Activated CD4-positive, alpha-beta T cell treated with anti-CD3 and anti-CD28 coated beads for 24 hours (primary cell): ENCODE measurements at regions not wholly inside any gene's neighbourhood (a gene's known extent, or its start where the extent isn't known, plus 50 kb on each side); places are given as distances from the start of the nearest gene placed in this dataset.

ENCODE experiments used
- DNase-seq, 2 donors: peaks; one replicate each; pipeline ENCODE4 v3.0.0-alpha.2; 2020; ENCODE audit warnings: low read depth in 2 of 2

DNA sequence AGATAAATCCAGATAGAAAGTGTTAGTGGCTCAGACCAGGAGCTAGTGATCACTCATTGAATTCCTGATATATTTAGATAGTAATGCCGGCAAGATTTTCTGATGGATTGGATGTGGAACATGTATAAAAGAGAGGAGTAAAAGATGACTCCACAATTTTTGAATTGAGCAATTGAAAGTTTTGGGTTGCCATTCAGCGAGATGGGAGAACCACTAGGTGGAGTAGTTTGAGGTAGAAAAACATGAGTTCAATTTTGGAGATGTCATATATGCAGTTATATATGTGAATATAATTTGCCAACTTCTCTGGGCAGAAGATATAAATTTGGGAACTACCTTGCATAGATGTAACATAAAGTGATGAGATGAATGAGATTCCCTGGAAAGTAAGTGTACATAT, 502.5 kb upstream of the SEMA6A start:
- no peak for DNase-seq

DNA sequence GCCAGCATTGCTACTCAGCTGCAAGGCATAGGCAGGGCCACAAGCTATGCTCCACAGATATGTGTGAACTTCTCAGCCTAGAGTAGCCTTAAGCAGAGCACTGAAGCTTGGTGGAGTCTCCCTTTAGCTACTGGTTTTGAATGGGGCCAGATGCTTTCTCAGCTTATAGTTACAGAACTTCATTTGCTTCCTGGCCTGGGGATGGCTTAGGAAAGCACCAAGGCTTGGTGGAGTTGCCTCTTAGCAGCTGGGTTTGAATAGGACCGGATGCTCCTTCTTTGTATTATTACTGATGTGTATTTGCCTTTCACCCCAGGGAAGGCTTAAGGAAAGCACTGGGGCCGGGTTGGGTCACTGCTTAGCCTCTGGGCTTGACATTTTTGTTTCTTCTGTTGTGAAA, 497.8 kb upstream of the SEMA6A start:
- DNase-seq: no peak

DNA sequence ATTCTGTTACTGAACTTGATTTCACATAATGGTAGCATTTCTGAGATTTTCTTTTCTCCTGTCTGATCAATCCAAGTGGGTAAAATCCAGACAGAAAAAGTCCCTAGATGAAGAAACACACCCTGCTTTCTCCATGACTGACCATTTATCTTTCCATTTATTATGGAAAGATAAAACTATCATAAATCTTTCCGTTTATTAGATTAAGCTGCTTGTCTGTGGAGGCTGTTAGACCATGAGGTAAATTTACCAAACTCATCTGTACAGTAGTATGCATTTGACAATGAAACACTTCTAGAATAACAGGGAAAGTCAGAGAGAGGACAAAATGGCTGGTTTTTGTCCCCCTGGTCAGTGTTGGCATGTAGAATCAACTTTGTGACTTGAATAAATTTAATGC, 491.2 kb upstream of the SEMA6A start:
- no peak for DNase-seq

DNA sequence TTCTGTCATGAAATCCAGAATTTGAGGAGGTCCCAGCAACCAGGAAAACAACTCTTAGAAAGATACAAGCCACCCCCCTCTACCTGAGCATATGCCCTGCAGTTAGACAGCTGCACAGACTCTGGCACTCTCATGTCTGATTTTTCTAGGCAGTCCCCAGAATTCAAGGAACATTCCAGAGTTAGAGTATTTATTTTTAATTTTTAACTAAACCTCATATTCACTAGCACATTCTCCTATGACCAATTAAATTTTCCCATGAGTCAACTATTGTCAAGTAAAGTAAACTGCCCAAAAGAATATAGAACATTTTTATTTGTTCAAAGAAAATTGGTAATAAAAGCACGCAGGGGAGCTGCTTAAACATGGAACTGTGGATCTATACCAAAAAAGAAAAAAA, 490.5 kb upstream of the SEMA6A start:
- DNase-seq: no peak

DNA sequence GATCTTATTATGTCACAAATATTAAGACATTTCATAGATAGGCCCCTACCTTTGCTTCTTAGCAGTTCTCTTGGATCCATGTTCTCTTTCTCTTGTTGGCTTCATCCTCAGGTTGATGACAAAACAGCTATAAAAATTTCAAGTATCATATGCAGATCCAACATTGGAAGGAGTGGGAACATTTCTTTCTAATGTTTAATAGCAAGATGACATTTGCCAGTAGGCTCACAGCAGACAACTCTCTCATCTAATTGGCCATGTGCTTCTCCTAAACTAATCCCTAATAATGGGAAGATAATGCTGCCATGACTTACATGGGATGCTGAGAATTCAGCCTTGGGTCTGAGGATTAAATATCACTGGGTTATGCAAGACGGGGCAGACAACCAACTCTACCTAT, 485.5 kb upstream of the SEMA6A start:
- DNase-seq: no peak

DNA sequence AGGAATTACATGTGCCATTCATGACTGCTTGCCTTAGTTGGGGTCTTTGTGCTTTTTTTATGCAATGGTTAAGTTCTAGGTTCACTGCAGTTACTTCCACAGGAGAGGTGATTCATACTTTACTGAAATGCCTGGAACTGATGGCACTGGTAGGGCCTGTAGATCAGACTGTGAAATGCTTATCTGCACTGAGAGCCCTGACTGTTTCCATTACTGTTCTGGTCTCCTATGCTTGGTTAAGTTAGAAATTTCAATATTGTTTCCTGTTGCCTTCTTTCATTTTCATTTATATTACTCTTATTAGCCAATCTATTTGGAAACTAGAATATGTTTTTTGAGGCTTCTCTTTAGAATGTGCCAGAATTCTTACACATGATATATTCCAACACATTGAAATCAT, 484.1 kb upstream of the SEMA6A start:
- DNase-seq: no peak

DNA sequence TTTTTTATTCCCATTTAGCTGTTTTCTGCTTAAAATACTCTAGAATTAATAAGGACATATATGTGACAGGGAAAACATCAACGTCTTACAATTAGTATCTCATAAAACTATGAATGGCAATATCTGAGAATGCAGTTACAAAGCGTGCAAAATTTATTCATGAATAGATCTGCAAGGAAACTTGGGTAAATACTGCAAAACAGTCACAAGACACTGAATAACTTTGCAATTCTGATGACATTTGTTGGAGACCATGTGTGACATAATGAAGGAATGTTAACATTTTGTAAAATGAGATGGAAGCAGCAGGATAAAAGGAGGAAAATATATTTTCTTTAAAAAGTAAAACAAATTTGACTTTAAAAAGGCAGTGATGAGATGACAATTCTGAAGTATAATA, 480.9 kb upstream of the SEMA6A start:
- no peak for DNase-seq

DNA sequence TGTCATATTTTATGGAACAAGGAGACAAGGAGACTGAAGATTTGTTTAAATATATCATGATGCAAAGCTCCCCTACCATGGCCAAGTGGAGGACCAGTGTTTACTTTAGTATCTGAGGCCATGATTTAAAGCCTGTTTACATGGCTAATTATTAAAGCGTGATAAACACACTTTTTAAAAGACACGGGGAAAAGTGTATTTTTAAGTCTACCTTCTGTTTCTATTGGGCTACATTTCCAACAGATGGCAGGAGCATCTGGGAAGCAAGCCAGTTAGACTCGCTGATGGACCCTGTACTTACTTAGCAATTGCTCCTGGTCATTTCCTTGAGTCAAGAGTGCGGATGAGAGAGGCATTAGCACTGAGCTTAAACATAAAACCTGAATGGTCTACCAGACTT, 480.3 kb upstream of the SEMA6A start:
- no peak for DNase-seq

DNA sequence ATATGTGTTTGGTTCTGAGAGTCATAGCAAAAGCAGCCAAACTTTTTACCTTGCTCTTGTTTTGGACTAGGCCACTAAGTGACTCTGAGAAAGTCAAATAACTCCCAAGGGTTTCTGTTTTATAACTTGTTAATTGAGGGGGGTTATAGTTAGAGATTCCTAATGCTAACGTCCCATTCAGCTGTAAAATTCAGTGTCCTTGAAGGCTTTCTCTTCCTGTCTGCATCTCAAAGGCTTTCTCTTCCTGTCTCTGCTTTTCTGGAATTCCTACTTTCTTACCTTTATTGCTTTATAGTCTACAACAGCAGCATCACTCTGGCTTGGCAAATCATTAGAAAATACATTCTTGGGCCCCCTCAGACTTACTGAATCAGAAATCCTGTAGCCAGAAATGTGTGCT, 479.5 kb upstream of the SEMA6A start:
- no peak for DNase-seq

DNA sequence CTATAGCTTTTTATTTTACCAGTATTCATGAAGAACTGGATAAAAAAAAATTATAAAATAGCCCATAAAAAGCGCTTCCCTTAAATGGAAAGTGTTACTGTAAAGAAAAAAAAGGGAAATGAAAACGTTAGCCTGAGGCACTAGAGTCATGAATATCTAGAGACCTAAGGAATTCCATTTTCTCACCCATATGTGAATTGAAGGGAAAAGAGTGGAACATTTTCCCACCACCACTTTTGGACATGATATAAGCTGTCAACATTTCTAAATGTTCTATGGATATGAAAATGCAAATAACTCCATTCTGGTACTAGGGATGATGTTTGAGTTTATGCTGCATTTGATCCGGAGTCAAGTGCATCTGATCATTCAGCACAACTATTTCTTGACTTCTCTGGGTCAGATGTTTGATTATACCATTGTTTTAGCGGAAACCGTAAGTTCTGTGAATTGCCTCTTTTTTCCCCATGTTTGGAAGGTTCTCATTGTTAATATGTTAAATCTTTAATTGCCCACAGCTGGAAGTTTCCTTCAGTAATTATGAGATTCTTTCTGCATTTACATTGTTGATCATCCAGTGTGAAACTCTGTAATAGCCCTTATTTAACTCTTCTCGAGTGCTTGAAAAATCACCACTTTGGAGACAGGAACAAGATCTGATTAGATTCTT, 467.4 kb upstream of the SEMA6A start:
- DNase-seq: no peak

DNA sequence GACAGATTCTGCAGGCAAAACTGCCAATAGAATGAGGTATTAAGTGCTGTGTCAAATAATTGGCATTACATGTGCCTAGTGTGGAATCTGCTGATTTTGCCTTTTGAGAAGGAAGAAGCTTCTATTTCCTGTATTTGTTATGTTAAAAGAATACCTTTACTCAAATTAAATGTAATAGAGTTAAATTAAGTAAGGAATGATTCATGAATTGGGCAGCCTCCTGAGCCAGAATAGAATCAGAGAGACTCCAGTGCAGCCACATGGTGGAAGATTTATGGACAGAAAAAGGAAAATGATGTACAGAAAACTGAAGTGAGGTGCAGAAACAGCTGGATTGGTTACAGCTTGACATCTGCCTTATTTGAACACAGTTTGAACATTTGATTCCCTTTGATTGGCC, 464.4 kb upstream of the SEMA6A start:
- no peak for DNase-seq

DNA sequence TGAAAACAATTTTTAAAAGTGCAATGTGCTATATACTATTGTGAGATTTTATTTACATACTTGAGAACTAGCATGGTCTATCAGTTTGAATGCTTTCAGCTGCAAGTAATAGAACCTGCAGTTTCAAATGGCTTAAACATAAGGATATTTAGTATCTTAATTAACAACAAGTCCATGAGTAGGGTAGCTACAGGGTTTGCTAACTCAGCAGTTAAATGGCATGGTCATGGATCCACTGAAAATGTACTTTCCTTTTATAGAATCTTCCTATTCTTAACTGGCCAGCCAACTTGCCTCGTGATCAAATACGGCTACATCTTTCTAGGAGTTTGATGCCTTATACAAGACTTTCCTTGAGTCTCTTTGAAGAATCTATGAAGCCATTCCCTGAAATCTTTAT, 452.8 kb upstream of the SEMA6A start:
- DNase-seq: no peak

DNA sequence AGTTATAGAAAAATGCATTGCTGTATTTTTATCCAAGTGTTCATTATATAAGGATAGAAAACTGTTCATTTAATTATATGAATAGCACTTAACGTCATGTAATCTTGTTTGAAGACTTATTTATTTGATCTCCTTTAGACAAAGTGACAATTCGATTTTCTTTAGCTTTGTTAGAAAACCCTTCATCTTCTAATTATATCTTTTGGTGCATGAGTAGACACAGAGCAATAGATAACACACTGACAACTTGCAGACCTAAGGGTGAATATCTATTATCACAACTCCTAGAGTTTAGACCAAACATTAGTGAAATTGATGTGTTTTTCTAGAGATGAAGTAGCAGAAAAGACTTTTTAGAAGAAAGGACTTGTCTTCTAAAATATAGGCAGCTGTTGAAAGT, 446.4 kb upstream of the SEMA6A start:
- DNase-seq: no peak

DNA sequence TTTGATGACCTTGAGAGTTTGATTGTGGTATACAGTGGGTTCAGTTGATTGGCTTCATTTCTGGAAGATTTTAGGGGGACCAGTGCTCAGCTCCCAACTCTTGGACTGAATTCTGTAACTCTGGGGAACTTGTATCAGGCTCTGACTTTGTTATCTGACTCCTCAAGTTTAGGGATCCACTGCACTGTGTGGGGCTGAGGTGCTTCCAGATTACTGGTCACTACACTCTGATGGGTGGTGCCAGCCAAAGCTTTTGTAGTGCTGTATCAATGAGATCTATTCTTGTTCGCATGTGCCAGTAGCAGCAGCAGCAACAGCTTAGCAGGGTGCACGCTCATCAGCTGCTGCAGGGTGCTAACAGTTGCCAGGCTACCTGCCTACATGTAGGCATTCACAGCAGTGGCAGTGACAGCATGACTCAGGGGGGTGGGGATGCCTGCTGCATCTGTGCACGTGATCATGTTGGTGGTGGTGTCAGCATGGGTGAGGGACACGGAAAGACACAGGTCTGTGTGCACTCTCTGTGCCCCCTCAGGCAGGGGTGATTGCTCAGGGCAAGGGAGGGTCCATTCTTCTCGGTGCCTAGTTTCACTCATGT, 438.8 kb upstream of the SEMA6A start:
- no peak for DNase-seq

DNA sequence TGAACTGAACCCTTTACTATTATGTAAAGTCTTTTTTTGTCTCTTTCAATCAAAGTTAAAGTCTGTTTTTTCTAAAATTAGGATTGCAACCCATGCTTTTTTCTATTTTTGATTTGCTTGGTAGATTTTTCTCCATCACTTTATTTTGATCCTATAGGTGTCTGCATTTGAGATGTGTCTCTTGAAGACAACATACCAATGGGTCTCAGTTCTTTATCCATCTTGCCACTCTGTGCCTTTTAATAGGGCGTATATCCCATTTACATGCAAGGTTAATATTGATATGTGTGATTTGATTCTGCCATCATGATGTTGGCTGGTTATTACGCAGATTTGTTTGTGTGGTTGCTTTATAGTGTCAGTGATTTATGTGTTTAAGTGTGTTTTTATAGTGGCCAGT, 436.0 kb upstream of the SEMA6A start:
- no peak for DNase-seq

DNA sequence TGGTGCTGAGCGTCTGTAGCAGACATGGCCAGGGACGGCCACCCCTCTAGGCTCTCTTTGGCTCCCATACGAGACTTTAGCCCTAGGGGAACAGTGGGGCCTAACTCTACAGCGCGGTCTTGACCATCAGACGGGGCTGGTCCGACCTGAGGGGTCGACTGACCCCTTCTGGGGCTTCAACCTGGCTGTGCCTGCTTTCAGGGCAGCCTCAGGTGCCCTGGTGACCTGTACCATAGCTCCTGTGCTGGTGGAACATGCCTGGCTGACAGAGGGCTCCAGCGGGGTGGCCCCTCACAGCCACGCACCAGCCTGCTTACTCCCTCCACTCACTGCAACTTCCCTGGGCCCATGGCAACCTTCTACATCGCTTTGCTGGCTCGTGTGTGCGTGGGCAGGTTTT, 423.4 kb upstream of the SEMA6A start:
- DNase-seq: no peak

DNA sequence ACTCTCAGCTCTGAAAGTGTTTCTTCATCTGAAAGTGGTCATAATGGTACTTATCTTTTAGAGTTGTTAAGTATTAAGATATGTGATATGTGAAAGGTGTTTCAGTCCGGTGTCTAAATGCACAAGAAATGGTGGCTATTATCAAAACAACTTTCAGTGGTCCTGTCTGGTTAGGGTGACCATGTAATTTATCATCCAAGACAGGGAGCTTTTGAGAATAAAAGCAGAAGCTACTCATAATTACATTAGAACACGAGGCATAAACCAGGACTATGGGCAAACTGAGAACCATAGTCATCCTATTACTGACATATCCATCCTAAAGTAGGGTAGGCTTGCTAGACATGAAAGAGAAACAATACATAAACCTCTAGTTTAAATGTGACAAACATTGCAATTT, 418.1 kb upstream of the SEMA6A start:
- DNase-seq: no peak

DNA sequence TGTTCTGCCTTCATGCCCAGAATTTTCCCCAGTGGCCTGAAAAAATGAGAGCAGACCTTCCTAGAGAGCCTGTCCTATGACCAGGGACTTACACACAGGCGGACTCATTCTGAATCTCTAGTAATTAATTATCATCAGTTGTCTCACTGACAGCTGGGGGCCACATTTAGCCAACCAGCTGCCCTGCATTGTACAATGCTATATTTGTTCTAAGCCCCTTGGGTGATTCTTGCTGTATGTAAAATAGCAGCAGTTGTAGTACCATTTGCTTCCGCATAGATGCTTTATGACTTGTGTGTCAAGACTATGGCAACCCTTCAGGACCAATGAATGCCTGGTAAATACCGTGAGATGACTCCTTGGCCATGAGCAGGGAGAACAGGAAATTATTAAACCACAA, 415.4 kb upstream of the SEMA6A start:
- DNase-seq: no peak

DNA sequence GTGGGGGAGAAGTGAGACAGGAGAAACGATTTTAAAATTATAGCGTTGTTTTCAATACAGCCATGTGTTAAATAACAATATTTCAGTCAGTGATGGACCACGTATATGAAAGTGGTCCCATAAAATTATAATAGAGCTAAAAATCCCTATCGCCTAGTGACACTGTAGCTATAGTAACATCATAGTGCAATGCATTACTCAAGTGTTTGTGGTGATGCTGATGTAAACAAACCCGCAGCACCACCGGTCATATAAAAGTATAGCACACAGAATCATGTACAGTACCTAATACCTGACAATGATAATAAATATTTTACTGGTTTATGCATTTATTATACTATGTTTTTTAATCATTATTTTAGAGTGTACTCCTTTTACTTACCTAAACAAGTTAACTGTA, 407.4 kb upstream of the SEMA6A start:
- no peak for DNase-seq

DNA sequence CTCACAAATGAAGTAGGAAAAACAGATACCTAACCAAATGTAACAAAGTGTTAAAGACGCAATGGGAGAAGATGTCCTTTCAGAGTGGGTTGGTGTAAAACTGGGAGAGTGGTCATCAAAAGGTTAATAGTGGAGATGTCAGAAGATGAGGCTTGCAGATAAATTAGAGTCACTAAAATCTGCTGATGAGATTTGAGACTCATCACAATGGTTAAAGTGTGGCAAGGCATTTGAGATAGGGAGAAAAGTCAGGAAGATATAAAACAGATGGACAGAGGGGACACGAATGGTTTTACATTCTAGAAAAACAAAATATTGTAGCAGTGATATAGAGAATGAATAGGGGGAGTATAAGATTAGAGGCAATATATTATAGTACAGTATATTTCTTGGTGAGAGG, 406.0 kb upstream of the SEMA6A start:
- no peak for DNase-seq

DNA sequence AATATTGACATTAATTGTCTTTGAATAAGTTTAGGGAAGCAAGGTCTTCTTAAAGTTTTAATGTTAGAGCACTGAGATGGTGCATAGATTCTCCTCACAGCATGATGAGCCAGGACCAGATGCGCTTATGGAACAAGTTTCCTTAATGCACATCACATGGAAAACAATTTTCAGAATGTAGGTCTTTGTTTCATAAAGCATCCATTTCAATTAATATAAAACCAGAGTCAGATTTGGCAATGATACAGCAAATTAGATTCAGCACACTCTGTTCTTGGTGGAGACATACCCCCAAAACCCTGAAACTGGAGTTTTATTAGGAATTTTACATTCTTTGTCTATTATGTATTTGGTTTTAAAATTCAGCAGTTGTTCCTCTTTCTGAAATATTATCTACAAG, 402.1 kb upstream of the SEMA6A start:
- no peak for DNase-seq

DNA sequence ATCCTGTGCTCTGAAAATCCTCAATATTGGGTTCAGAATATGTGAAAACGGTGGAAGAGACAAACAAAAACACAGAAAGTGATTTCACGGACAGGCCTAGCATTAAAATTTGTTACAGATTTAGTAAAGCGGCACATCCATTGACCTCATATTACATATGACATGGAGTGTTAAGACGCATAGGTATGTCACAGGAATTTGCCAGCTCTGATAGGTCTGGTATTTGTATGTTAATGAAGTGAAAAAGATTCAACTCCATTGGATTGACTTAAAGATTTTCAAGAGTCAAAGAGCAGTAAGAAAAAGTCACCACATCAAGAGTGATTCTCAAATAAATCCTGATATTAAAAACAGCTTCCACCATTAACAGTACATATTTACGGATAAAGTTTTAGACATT, 396.5 kb upstream of the SEMA6A start:
- no peak for DNase-seq

DNA sequence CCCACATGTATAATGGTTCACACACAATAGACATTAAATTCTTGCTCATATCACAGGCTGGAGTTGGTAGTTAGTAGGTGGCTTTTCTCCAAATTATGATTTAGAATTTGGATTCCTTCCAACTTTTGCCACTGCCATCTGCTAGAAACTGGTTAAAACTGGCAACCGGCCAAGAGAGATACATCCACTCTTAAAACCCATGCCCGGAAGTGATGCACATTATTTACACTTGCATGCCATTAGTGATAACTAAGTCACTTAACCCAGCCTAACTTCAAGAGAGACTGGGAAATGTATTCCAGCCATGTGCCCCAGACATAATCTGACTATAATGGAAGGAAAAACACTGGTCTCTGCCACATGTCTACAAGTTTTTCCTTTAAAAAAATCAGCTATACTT, 395.7 kb upstream of the SEMA6A start:
- DNase-seq: no peak

DNA sequence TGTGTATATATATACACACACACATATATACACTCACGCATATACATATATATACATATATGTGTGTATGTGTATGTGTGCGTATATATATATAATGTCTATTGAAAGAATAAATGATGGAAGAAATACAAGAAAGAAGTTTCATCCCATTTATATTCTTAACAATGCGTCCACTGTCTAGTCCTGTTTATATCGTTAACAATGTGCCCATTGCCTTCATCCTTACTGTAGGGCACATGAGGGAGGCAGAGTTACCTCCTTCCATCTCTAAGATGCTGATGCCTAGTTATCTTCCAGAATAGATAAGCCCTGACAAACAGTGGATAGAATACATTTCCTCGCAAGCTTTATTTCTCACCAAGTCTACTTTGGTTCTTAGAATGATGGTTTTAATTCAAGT, 389.8 kb upstream of the SEMA6A start:
- no peak for DNase-seq
